IMR-90 (cell line): ENCODE measurements at regions not wholly inside any gene's neighbourhood (a gene's known extent, or its start where the extent isn't known, plus 50 kb on each side); places are given as distances from the start of the nearest gene placed in this dataset.

Experiments
- ATAC-seq: fragments of 200-7000 bp; cut with Tn5 transposase; 2 replicates; pipeline ENCODE4 v1.9.1; 2020; ENCODE audit warnings: low read depth, mild to moderate bottlenecking, moderate library complexity
- BruUV-seq: library from RNA; stranded (reverse); fragments of 400-500 nt; replicated peaks from 2 replicates; lab custom pipeline; 2021; lab: Mats Ljungman, UMichigan
- CTCF ChIA-PET: fragments of 300-600 bp; formaldehyde crosslinking; extraction: SDS; loops from one replicate; lab custom pipeline; 2021; ENCODE audit warnings: antibody characterized with exemption; lab: Yijun Ruan, JAX
- POLR2A ChIA-PET: fragments of 300-600 bp; sonication (Branson Sonifier 250); formaldehyde crosslinking; loops from one replicate; lab custom pipeline; 2022; ENCODE audit warnings: antibody characterized with exemption; ENCODE audit not compliant: unreplicated experiment; lab: Charles Lee
- DNase-seq: peaks from one replicate; pipeline ENCODE4 v3.0.0; 2013
- H2AFZ ChIP-seq: replicated peaks from 2 replicates; pipeline ENCODE3; 2013; ENCODE audit warnings: low read length, mild to moderate bottlenecking; ENCODE audit not compliant: poor library complexity
- H2AK5ac ChIP-seq: 2 replicates; pipeline ENCODE4 v1.6.1; 2013; ENCODE audit warnings: low read depth, low read length, inconsistent platforms
- H2AK9ac ChIP-seq: replicated peaks from 2 replicates; pipeline ENCODE3; 2013; ENCODE audit warnings: mild to moderate bottlenecking, low read depth, low read length, moderate library complexity; ENCODE audit not compliant: poor library complexity
- H2BK120ac ChIP-seq: 2 replicates; pipeline ENCODE4 v1.6.1; 2013; ENCODE audit warnings: low read depth, low read length, inconsistent platforms
- H2BK15ac ChIP-seq: 3 replicates; pipeline ENCODE4 v1.6.1; 2013; ENCODE audit warnings: low read depth, low read length, inconsistent platforms
- H2BK20ac ChIP-seq: 2 replicates; pipeline ENCODE4 v1.6.1; 2013; ENCODE audit warnings: low read depth, mild to moderate bottlenecking, inconsistent platforms, low read length, moderate library complexity
- H2BK5ac ChIP-seq: 2 replicates; pipeline ENCODE4 v1.6.1; 2013; ENCODE audit warnings: mild to moderate bottlenecking, low read depth, low read length, inconsistent platforms; ENCODE audit not compliant: poor library complexity, severe bottlenecking
- H3K14ac ChIP-seq: replicated peaks from 2 replicates; pipeline ENCODE4 v1.6.1; 2013; ENCODE audit warnings: low read depth, low read length, inconsistent platforms
- H3K18ac ChIP-seq: 2 replicates; pipeline ENCODE4 v1.6.1; 2013; ENCODE audit warnings: low read depth, low read length, control low read depth
- H3K23ac ChIP-seq: 2 replicates; pipeline ENCODE4 v1.6.1; 2013; ENCODE audit warnings: low read depth, low read length, inconsistent platforms
- H3K27ac ChIP-seq: 2 replicates; pipeline ENCODE4 v1.5.1; 2013; ENCODE audit warnings: mild to moderate bottlenecking, control low read depth, low read length; ENCODE audit not compliant: insufficient read depth
- H3K27me3 ChIP-seq: 2 replicates; pipeline ENCODE4 v1.6.1; 2013; ENCODE audit warnings: low read length; ENCODE audit not compliant: control insufficient read depth, insufficient read depth
- H3K36me3 ChIP-seq: 2 replicates; pipeline ENCODE4 v1.6.1; 2013; ENCODE audit warnings: low read length, mixed read lengths; ENCODE audit not compliant: control insufficient read depth, insufficient read depth
- H3K4ac ChIP-seq: 2 replicates; pipeline ENCODE4 v1.6.1; 2013; ENCODE audit warnings: low read depth, low read length, inconsistent platforms
- H3K4me1 ChIP-seq: 2 replicates; pipeline ENCODE4 v1.6.1; 2013; ENCODE audit warnings: low read length, mixed read lengths; ENCODE audit not compliant: control insufficient read depth, insufficient read depth
- H3K4me2 ChIP-seq: 2 replicates; pipeline ENCODE4 v1.6.1; 2013; ENCODE audit warnings: low read depth, mild to moderate bottlenecking, control low read depth, low read length, moderate library complexity
- H3K4me3 ChIP-seq: 2 replicates; pipeline ENCODE4 v1.5.1; 2013; ENCODE audit warnings: low read depth, mild to moderate bottlenecking, control low read depth, low read length, moderate library complexity; ENCODE audit not compliant: insufficient read depth
- H3K56ac ChIP-seq: 2 replicates; pipeline ENCODE4 v1.6.1; 2013; ENCODE audit warnings: low read length, inconsistent platforms; ENCODE audit not compliant: insufficient read depth; ENCODE audit errors: extremely low read depth
- H3K79me1 ChIP-seq, 2 experiments: 2 replicates each; pipeline ENCODE4 v1.6.1; 2013; ENCODE audit warnings: low read length in 2 of 2, inconsistent platforms in 1 of 2, low read depth in 1 of 2
- H3K9ac ChIP-seq: 2 replicates; pipeline ENCODE4 v1.6.1; 2013; ENCODE audit warnings: low read depth, low read length, control low read depth
- H3K9me1 ChIP-seq: 2 replicates; pipeline ENCODE4 v1.6.1; 2013; ENCODE audit warnings: low read length, inconsistent platforms; ENCODE audit not compliant: insufficient read depth
- H3K9me3 ChIP-seq: 2 replicates; pipeline ENCODE4 v1.6.1; 2013; ENCODE audit warnings: low read length; ENCODE audit not compliant: control insufficient read depth, insufficient read depth
- H4K20me1 ChIP-seq: 2 replicates; pipeline ENCODE4 v1.6.1; 2013; ENCODE audit warnings: low read length, inconsistent platforms; ENCODE audit not compliant: insufficient read depth
- H4K5ac ChIP-seq: 2 replicates; pipeline ENCODE4 v1.6.1; 2013; ENCODE audit warnings: mild to moderate bottlenecking, low read depth, low read length, control low read depth
- H4K8ac ChIP-seq, 2 experiments: 2 replicates each; pipeline ENCODE4 v1.6.1; 2013; ENCODE audit warnings: low read depth in 2 of 2, low read length in 2 of 2, control low read depth in 1 of 2, inconsistent platforms in 1 of 2
- H4K91ac ChIP-seq: 2 replicates; pipeline ENCODE4 v1.6.1; 2013; ENCODE audit warnings: low read depth, low read length, inconsistent platforms; ENCODE audit not compliant: insufficient read depth
- MXI1 ChIP-seq: IDR thresholded peaks from 2 replicates; pipeline ENCODE4 v1.6.1; 2012; ENCODE audit warnings: low read depth, mild to moderate bottlenecking, low read length, moderate library complexity, borderline replicate concordance
- NFE2L2 ChIP-seq: fragments of 150-350 bp; IDR thresholded peaks from 2 replicates; pipeline ENCODE4 v1.6.1; 2016; ENCODE audit warnings: low read depth, mild to moderate bottlenecking, low read length
- WGBS, 2 experiments: methylation state at CpG; one replicate each; pipeline versions ENCODE4 v1.1.5 to v1.1.7; 2013; ENCODE audit warnings: missing lambda C conversion rate in 2 of 2; ENCODE audit not compliant: insufficient read length in 1 of 2; ENCODE audit errors: extremely low coverage in 2 of 2; 5-methylcytosine and 5-hydroxymethylcytosine counted together
- dilution Hi-C: fragments of 300-500 bp; cut with HindIII; formaldehyde crosslinking; loops from one replicate; pipeline ENCODE4 v1.14.3; 2018; ENCODE audit warnings: low sequenced_read_pairs; ENCODE audit not compliant: unreplicated experiment
- in situ Hi-C: fragments of 300-500 bp; cut with MboI; formaldehyde crosslinking; loops from 3 replicates; pipeline ENCODE4 v1.14.3; 2019; ENCODE audit warnings: low sequenced_read_pairs, inconsistent platforms, mixed read lengths
- intact Hi-C: fragments of 100-400 bp; cut with micrococcal nuclease; formaldehyde crosslinking; loops from 2 replicates; pipeline ENCODE4 v1.10.0; 2022

DNA sequence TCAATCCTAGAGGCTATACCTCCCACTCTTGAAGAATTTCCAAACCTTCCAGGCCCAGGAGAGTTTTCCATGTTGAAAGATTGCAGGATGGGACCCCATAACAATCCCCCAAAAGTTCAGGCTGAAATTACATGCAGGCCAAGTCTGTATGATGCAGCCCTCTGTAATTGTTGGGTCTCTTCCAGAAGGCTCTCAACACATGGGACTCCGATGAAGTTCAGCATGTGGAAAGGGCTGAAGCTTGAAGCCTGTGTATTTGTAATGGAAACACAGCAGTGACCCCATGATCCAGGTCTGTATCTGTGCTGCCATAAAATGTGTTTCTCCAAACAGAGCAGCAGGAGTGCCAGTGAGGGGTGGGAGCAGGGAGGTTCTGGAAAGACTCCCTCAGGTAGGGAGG, 202.5 kb upstream of the LYPLAL1 start:
- TF ChIP-seq MXI1, result no peak
- TF ChIP-seq NFE2L2, result no peak
- no peak overlapping the region for H3K4me2 ChIP-seq
- WGBS, 2 experiments, result no CpG with 5 or more reads among the region's 1 CpG
- intact Hi-C loops, result no loop called here
- H2AFZ ChIP-seq, result no peak overlapping the region
- no peak overlapping the region for H3K14ac ChIP-seq
- no peak overlapping the region for H2AK9ac ChIP-seq
- in situ Hi-C loops, result no loop called here
- H2BK20ac ChIP-seq, result no peak overlapping the region
- BruUV-seq, result no TSS peak
- H2BK120ac ChIP-seq, result no peak overlapping the region
- H3K4ac ChIP-seq, result no peak overlapping the region
- no peaks in the 10 kb centered on the region for H3K4me1 ChIP-seq
- no peak overlapping the region for H4K8ac ChIP-seq
- H3K36me3 ChIP-seq, result no peaks in the 10 kb centered on the region
- ChIA-PET CTCF (no interaction called here), POLR2A (no interaction called here)
- no peaks in the 10 kb centered on the region for H4K20me1 ChIP-seq
- DNase-seq (peak; percentile 39), ATAC-seq (no peak)
- H4K91ac ChIP-seq, result no peak overlapping the region
- no peak overlapping the region for H3K9ac ChIP-seq
- H3K56ac ChIP-seq, result no peak overlapping the region
- H3K27ac ChIP-seq, result no peak overlapping the region
- no peak overlapping the region for H2BK5ac ChIP-seq
- no peak overlapping the region for H3K4me3 ChIP-seq
- H3K18ac ChIP-seq, result no peak overlapping the region
- H3K23ac ChIP-seq, result no peak overlapping the region
- H3K27me3 ChIP-seq, result no peaks in the 10 kb centered on the region
- H3K79me1 ChIP-seq, result no peaks in the 10 kb centered on the region
- dilution Hi-C loops, result no loop called here
- H2AK5ac ChIP-seq, result no peak overlapping the region
- H2BK15ac ChIP-seq, result no peak overlapping the region
- H4K5ac ChIP-seq, result no peak overlapping the region
- peaks cover 5% of the 10 kb centered on the region for H3K9me3 ChIP-seq
- no peaks in the 10 kb centered on the region for H3K9me1 ChIP-seq
